Testis (tissue), 2 donors: ENCODE measurements at regions not wholly inside any gene's neighbourhood (a gene's known extent, or its start where the extent isn't known, plus 50 kb on each side); places are given as distances from the start of the nearest gene placed in this dataset.

Experiments used
- POLR2A ChIP-seq: fragments of 450-650 bp; IDR thresholded peaks from one replicate; pipeline ENCODE4 v1.6.1; 2017; ENCODE audit warnings: antibody characterized with exemption, mild to moderate bottlenecking, moderate library complexity
- TF ChIP-seq, protein P1 (sequence below), 3 experiments: fragments of 450-650 bp in 2 of 3; fragments of 200-600 bp in 1 of 3; sonication (generic) in 1 of 3; IDR thresholded peaks; one replicate each; pipeline ENCODE4 v1.5.1; 2016 to 2019; ENCODE audit warnings: antibody characterized with exemption in 3 of 3, mild to moderate bottlenecking in 2 of 3, moderate library complexity in 1 of 3

- TF ChIP-seq, protein P1, sequence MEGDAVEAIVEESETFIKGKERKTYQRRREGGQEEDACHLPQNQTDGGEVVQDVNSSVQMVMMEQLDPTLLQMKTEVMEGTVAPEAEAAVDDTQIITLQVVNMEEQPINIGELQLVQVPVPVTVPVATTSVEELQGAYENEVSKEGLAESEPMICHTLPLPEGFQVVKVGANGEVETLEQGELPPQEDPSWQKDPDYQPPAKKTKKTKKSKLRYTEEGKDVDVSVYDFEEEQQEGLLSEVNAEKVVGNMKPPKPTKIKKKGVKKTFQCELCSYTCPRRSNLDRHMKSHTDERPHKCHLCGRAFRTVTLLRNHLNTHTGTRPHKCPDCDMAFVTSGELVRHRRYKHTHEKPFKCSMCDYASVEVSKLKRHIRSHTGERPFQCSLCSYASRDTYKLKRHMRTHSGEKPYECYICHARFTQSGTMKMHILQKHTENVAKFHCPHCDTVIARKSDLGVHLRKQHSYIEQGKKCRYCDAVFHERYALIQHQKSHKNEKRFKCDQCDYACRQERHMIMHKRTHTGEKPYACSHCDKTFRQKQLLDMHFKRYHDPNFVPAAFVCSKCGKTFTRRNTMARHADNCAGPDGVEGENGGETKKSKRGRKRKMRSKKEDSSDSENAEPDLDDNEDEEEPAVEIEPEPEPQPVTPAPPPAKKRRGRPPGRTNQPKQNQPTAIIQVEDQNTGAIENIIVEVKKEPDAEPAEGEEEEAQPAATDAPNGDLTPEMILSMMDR (IDR thresholded peaks at IDR 0.05): no peak
- TF ChIP-seq POLR2A: no peak
Observed at GRCh38 chr13:65868099-65868498, 1362.0 kb downstream of the PCDH9 start.
